Liver (tissue), 3 donors: ENCODE measurements at regions not wholly inside any gene's neighbourhood (a gene's known extent, or its start where the extent isn't known, plus 50 kb on each side); places are given as distances from the start of the nearest gene placed in this dataset.

ENCODE experiments used
- CTCF ChIP-seq: fragments of 150-350 bp; IDR thresholded peaks from 2 replicates; pipeline ENCODE4 v1.5.1; 2017; ENCODE audit warnings: improper control_type of control experiment, low read depth, low read length; ENCODE audit not compliant: missing input control
- EGR1 ChIP-seq, 2 donors: IDR thresholded peaks; 2 replicates each; pipeline ENCODE4 v1.6.1; 2016 to 2018; ENCODE audit warnings: antibody characterized with exemption in 2 of 2, low read depth in 2 of 2
- JUND ChIP-seq, 2 donors: IDR thresholded peaks; 2 replicates each; pipeline ENCODE4 v1.6.1; 2016; ENCODE audit warnings: antibody characterized with exemption in 2 of 2
- REST ChIP-seq: IDR thresholded peaks from 2 replicates; pipeline ENCODE4 v1.6.1; 2016; ENCODE audit warnings: antibody characterized with exemption, mild to moderate bottlenecking
- SP1 ChIP-seq: IDR thresholded peaks from 2 replicates; pipeline ENCODE4 v1.6.1; 2018; ENCODE audit warnings: antibody characterized with exemption, mild to moderate bottlenecking
- YY1 ChIP-seq: IDR thresholded peaks from 2 replicates; pipeline ENCODE4 v1.6.1; 2016; ENCODE audit warnings: antibody characterized with exemption, mild to moderate bottlenecking
- ZBTB33 ChIP-seq: IDR thresholded peaks from 2 replicates; pipeline ENCODE4 v1.6.1; 2016; ENCODE audit warnings: antibody characterized with exemption
- donor health status: healthy.
- donor health status: healthy.

DNA sequence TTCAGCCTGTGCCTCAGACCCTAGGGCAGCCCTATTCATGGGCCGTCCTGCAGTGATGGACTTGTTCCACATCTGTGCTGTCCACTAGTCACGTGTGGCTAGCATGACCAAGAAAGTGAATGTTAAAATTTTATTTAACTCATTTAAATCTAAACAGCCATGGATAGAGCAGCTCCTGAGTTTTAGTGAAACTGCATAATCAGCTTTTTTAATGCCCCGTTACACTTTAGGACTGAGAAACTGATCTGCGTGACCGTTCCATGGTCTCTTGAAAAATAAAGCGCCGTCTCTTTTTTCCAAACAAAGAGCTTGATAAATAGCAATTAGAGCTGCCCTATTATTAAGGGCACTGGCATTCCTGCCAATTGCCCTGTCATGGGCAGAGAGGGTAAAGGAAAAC, 76.5 kb upstream of the SNX19 start:
- TF ChIP-seq CTCF (no peak), SP1 (no peak), JUND (IDR thresholded peaks at IDR 0.05) (no peak), EGR1 (IDR thresholded peaks at IDR 0.05; ENCODE audit: low read depth in 2 of 2) (no peak), REST (no peak), ZBTB33 (no peak), YY1 (no peak)
